Brain microvascular endothelial cell (primary cell): ENCODE measurements at regions not wholly inside any gene's neighbourhood (a gene's known extent, or its start where the extent isn't known, plus 50 kb on each side); places are given as distances from the start of the nearest gene placed in this dataset.

Experiments
- DNase-seq: peaks from one replicate; pipeline ENCODE4 v3.0.0-alpha.2; 2020
- H3K27ac ChIP-seq: fragments of 250-450 bp; sonication (Bioruptor Pico); 2 replicates; pipeline ENCODE4 v1.5.1; 2020; ENCODE audit warnings: mild to moderate bottlenecking, moderate library complexity
- H3K27me3 ChIP-seq: fragments of 250-450 bp; sonication (Bioruptor Pico); replicated peaks from 2 replicates; pipeline ENCODE4 v1.5.1; 2020; ENCODE audit warnings: mild to moderate bottlenecking
- H3K36me3 ChIP-seq: fragments of 250-450 bp; sonication (Bioruptor Pico); replicated peaks from 2 replicates; pipeline ENCODE4 v1.5.1; 2020; ENCODE audit warnings: mild to moderate bottlenecking
- H3K4me3 ChIP-seq: 2 replicates; pipeline ENCODE4 v1.5.1; 2011; ENCODE audit warnings: low read depth, mild to moderate bottlenecking, control low read depth, low read length, moderate library complexity
- CTCF ChIP-seq: IDR thresholded peaks from 2 replicates; pipeline ENCODE4 v1.5.1; 2011; ENCODE audit warnings: low read depth, mild to moderate bottlenecking, moderate library complexity, low read length, control low read depth, inconsistent platforms; ENCODE audit errors: missing control alignments
- in situ Hi-C: cut with HindIII; loops from 2 replicates; pipeline ENCODE4 v1.10.0; 2017; ENCODE audit warnings: low sequenced_read_pairs, low pct_ligation_motif_present

GRCh38 chr1:229984310-229984991 is 82.6 kb upstream of the GALNT2 start:
- TF ChIP-seq CTCF: no peak
- H3K27me3 ChIP-seq: no peaks in the 10 kb centered on the region
- no peaks in the 10 kb centered on the region for H3K36me3 ChIP-seq
- H3K4me3 ChIP-seq: no peak overlapping the region
- H3K27ac ChIP-seq: no peak overlapping the region
- no peak for DNase-seq
- in situ Hi-C loops: no loop called here

GRCh38 chr1:229984992-229985612 is 81.9 kb upstream of the GALNT2 start:
- TF ChIP-seq CTCF: no peak
- no peak for DNase-seq
- in situ Hi-C loops: no loop called here

GRCh38 chr1:229985613-229986010 is 81.4 kb upstream of the GALNT2 start:
- Histone ChIP-seq H3K4me3 (no peak overlapping the region), H3K36me3 (no peaks in the 10 kb centered on the region), H3K27me3 (no peaks in the 10 kb centered on the region), H3K27ac (no peak overlapping the region)
- no peak for TF ChIP-seq CTCF
- no peak for DNase-seq
- in situ Hi-C loops: no loop called here

More at GRCh38 chr1:229984992-229985612, 81.9 kb upstream of the GALNT2 start:
- no peak overlapping the region for H3K27ac ChIP-seq
- H3K36me3 ChIP-seq: no peaks in the 10 kb centered on the region
- H3K27me3 ChIP-seq: no peaks in the 10 kb centered on the region
- no peak overlapping the region for H3K4me3 ChIP-seq

- in situ Hi-C loops: no loop called here
- no peak for DNase-seq
- H3K4me3 ChIP-seq: no peak overlapping the region
- no peak for TF ChIP-seq CTCF
- no peaks in the 10 kb centered on the region for H3K36me3 ChIP-seq
- H3K27me3 ChIP-seq: no peaks in the 10 kb centered on the region
- H3K27ac ChIP-seq: no peak overlapping the region
These were observed 80.2 kb upstream of the GALNT2 start for GRCh38 chr1:229986737-229987337.

GRCh38 chr1:229987953-229988352 is 79.1 kb upstream of the GALNT2 start:
- no peak overlapping the region for H3K27ac ChIP-seq
- TF ChIP-seq CTCF: no peak
- H3K27me3 ChIP-seq: no peaks in the 10 kb centered on the region
- no peaks in the 10 kb centered on the region for H3K36me3 ChIP-seq
- in situ Hi-C loops: no loop called here
- no peak overlapping the region for H3K4me3 ChIP-seq
- no peak for DNase-seq

- Histone ChIP-seq H3K36me3 (no peaks in the 10 kb centered on the region), H3K4me3 (no peak overlapping the region), H3K27ac (no peak overlapping the region), H3K27me3 (no peaks in the 10 kb centered on the region)
- TF ChIP-seq CTCF: no peak
- in situ Hi-C loops: no loop called here
- DNase-seq: no peak
These were observed 78.5 kb upstream of the GALNT2 start for GRCh38 chr1:229988534-229988933.
